ENCODE measurements at regions not wholly inside any gene's neighbourhood (a gene's known extent, or its start where the extent isn't known, plus 50 kb on each side); places are given as distances from the start of the nearest gene placed in this dataset.

DNA sequence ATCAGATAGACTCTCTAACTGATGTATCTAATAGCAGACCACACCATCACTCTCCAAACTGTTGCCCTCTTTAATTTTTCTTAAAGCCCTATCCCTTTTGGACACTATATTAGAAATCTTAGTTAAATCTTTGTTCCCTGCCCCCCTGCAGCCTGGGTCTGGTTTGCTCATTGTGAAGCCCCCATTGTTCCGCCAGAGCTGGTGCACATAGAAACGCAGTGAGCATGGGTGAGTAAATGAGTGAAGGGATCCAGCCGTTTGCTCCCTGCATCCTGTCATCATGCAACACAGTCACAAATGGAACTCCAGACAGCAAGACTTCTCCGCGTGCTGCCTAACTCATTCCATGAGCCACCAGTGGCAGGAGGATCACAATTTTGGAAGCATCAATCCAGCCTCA lies 402.5 kb downstream of the PREX1 start:
- TF ChIP-seq POLR2A (IDR thresholded peaks at IDR 0.05) = no peak
- TF ChIP-seq, protein P1, sequence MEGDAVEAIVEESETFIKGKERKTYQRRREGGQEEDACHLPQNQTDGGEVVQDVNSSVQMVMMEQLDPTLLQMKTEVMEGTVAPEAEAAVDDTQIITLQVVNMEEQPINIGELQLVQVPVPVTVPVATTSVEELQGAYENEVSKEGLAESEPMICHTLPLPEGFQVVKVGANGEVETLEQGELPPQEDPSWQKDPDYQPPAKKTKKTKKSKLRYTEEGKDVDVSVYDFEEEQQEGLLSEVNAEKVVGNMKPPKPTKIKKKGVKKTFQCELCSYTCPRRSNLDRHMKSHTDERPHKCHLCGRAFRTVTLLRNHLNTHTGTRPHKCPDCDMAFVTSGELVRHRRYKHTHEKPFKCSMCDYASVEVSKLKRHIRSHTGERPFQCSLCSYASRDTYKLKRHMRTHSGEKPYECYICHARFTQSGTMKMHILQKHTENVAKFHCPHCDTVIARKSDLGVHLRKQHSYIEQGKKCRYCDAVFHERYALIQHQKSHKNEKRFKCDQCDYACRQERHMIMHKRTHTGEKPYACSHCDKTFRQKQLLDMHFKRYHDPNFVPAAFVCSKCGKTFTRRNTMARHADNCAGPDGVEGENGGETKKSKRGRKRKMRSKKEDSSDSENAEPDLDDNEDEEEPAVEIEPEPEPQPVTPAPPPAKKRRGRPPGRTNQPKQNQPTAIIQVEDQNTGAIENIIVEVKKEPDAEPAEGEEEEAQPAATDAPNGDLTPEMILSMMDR (IDR thresholded peaks at IDR 0.05) = no peak
- Histone ChIP-seq H3K27ac (no peak overlapping the region), H3K9me3 (no peaks in the 10 kb centered on the region), H3K4me1 (no peaks in the 10 kb centered on the region), H3K4me3 (no peak overlapping the region), H3K36me3 (no peaks in the 10 kb centered on the region), H3K27me3 (no peaks in the 10 kb centered on the region)
- intact Hi-C loops (cut with DNase I; ENCODE audit: low total_unique reads) = no loop called here
- no peak for DNase-seq

DNA sequence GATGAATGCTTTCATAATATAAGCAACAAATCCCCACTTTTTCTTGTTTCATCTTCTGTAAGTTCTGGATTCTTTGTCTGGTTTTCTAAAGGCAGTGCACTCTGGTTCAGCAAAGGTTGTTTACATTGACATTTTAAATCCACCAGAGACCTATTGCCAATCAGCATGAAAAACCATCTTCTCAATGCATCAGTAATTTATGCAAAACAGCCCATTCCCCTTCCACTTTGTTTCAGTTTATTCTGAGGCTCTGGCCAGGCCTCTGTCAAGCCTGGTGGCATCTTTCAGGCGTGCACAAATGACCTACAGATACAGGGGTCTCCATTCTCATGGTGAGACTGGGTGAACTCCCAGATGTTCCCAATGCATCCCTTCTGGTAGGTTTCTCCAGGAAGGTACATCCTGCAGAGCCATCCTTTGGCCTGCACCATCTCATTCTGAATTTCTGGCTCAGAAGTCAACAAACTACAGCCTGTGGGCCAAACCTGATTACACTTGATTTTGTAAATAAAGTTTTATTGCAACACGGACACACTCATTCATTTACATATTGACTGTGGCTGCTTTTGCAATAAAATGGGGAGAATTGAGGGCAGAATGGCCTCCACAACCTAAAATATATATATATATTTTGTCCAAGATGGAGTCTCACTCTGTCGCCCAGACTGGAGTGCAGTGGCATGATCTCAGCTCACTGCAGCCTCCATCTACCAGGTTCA lies 405.4 kb downstream of the PREX1 start:
- no peak for DNase-seq
- TF ChIP-seq POLR2A (IDR thresholded peaks at IDR 0.05) = no peak
- TF ChIP-seq, protein P1 (IDR thresholded peaks at IDR 0.05) = no peak
- Histone ChIP-seq H3K4me1 (no peaks in the 10 kb centered on the region), H3K4me3 (no peak overlapping the region), H3K27ac (no peak overlapping the region), H3K27me3 (no peaks in the 10 kb centered on the region), H3K9me3 (no peaks in the 10 kb centered on the region), H3K36me3 (no peaks in the 10 kb centered on the region)
- intact Hi-C loops (cut with DNase I; ENCODE audit: low total_unique reads) = no loop called here

DNA sequence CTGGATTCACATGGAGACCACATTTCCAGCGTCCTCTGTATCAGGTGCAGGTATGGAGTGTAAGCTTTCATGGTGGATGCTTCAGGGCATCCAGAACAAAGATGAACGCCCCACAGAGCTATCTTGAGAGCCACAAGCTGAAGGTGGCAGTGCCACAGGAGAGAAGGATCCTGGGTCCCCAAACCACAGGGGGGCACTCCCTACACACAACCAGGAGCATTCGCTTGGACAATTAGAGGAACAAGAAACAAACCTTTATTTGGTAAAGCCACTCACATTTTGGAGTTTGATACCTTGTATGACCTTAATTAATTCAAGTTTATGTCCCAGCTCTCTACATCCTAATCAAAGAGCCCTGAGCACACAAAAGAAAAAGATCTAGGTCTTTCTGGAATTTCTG lies 406.3 kb downstream of the PREX1 start:
- Histone ChIP-seq H3K4me1 (no peaks in the 10 kb centered on the region), H3K36me3 (no peaks in the 10 kb centered on the region), H3K9me3 (no peaks in the 10 kb centered on the region), H3K27ac (no peak overlapping the region), H3K4me3 (no peak overlapping the region), H3K27me3 (no peaks in the 10 kb centered on the region)
- DNase-seq = no peak
- no peak for TF ChIP-seq POLR2A (IDR thresholded peaks at IDR 0.05)
- TF ChIP-seq, protein P1 (IDR thresholded peaks at IDR 0.05) = no peak
- intact Hi-C loops (cut with DNase I; ENCODE audit: low total_unique reads) = no loop called here

DNA sequence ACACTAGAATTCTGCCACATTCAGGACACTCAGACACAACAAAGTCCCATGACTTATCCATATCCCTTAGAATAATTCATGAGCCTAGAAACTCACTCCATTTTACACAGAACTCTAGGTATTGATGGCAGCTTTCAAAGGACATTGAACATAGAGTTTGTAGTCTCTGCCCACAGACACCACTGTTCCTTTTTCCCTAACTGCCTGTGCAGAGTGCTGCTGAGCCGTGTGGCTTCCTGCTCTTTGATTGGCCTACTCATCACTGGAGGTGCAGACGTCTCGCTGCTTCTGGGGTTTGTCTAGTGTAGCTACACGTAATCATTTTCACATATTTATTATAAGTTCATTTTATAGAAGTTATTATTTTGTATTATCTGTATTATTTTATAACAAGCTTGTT lies 407.6 kb downstream of the PREX1 start:
- Histone ChIP-seq H3K27ac (no peak overlapping the region), H3K36me3 (no peaks in the 10 kb centered on the region), H3K9me3 (no peaks in the 10 kb centered on the region), H3K4me3 (no peak overlapping the region), H3K27me3 (no peaks in the 10 kb centered on the region), H3K4me1 (no peaks in the 10 kb centered on the region)
- TF ChIP-seq, protein P1 (IDR thresholded peaks at IDR 0.05) = no peak
- no peak for TF ChIP-seq POLR2A (IDR thresholded peaks at IDR 0.05)
- intact Hi-C loops (cut with DNase I; ENCODE audit: low total_unique reads) = no loop called here
- DNase-seq = no peak

DNA sequence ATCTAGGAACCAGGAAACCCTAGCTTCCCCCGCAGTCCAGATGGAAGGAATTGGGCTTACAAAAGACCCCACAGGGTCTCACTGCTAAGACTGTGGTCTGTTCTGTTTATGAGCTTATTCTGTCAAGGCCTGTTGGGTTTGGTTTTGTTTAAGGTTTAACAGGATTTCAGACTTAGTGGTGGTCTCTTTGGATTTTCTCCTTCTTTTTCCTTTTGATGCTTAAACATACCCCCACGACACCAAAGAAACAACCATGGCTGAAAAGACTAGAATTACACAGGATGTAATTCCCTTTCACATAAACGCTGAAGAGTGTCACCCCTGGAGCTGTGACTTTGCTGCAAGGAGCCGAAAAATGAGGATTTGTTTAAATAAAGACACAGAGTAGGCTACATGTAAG lies 408.6 kb downstream of the PREX1 start:
- Histone ChIP-seq H3K9me3 (no peaks in the 10 kb centered on the region), H3K36me3 (no peaks in the 10 kb centered on the region), H3K4me1 (no peaks in the 10 kb centered on the region), H3K27me3 (no peaks in the 10 kb centered on the region), H3K27ac (no peak overlapping the region), H3K4me3 (no peak overlapping the region)
- intact Hi-C loops (cut with DNase I; ENCODE audit: low total_unique reads) = no loop called here
- DNase-seq = no peak
- TF ChIP-seq, protein P1 (IDR thresholded peaks at IDR 0.05) = no peak
- TF ChIP-seq POLR2A (IDR thresholded peaks at IDR 0.05) = no peak
